ENCODE measurements at regions not wholly inside any gene's neighbourhood (a gene's known extent, or its start where the extent isn't known, plus 50 kb on each side); places are given as distances from the start of the nearest gene placed in this dataset.

DNA sequence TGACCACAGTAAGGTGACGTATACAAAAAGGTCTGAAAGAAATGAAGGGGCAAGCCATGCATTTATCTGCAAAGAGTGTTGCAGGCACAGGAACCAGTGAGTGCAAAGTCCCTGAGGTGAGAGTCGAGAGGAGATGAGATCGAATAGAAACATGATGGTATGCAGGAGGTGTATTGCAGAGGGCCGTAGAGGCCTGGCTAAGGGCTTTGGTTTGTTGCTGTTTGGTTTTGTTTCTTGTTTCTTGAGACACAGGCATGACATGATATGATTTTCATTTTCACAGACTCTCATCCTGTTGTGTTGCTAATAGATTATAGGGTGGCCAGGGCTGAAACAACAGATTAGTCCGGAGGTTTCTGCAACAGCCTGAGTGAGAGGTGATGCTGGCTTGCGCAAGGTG is 80.4 kb downstream of the HSPH1 start:
- TF ChIP-seq CTCF (IDR thresholded peaks at IDR 0.05) (no peak), POLR2A (IDR thresholded peaks at IDR 0.05) (no peak)

All from esophagus squamous epithelium (tissue), 4 donors.